ENCODE measurements at regions not wholly inside any gene's neighbourhood (a gene's known extent, or its start where the extent isn't known, plus 50 kb on each side); places are given as distances from the start of the nearest gene placed in this dataset.

DNA sequence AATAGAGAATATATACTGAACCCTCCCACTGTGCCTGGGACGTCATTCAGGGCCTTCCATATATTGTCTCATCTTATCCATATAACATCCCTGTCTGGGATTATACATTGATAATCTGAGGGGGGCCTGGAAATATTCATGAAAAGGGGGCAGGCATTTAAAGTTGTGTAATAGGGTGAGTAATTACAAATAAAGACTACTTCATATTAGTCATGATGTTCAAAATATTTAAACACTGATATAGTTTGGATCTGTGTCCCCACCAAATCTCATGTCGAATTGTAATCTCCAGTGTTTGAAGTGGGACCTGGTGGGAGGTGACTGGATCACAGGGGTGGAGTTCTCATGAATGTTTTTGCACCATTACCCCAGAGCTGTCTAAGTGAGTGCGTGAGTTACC lies 97.8 kb downstream of the AQP9 start:
- ChIA-PET CTCF (interaction anchor here (0.6 kb wide), 1 partner anchor 1277 kb away, joined by 3 read pairs; no protein-coding TSS in a partner anchor), POLR2A (no interaction called here)
- no peak for TF ChIP-seq CTCF (IDR thresholded peaks at IDR 0.05; ENCODE audit: insufficient read depth, low read depth, low read length)
- no peak for DNase-seq (ENCODE audit: low read depth)
- H3K4me3 ChIP-seq (ENCODE audit: low read depth, low read length), result no peak overlapping the region
- no peaks in the 10 kb centered on the region for H3K36me3 ChIP-seq (ENCODE audit: control insufficient read depth, insufficient read depth, low read length)
- peaks cover 8% of the 10 kb centered on the region for H3K27me3 ChIP-seq (ENCODE audit: control insufficient read depth, insufficient read depth, low read length)

- no peak for DNase-seq (ENCODE audit: low read depth)
- Histone ChIP-seq H3K36me3 (ENCODE audit: control insufficient read depth, insufficient read depth, low read length) (no peaks in the 10 kb centered on the region), H3K4me3 (ENCODE audit: low read depth, low read length) (no peak overlapping the region), H3K27me3 (ENCODE audit: control insufficient read depth, insufficient read depth, low read length) (peaks cover 7% of the 10 kb centered on the region)
- no peak for TF ChIP-seq CTCF (IDR thresholded peaks at IDR 0.05; ENCODE audit: insufficient read depth, low read depth, low read length)
- CTCF ChIA-PET, result interaction anchor here (0.9 to 1.2 kb wide), 2 partner anchors 9 to 12 kb away, joined by 3 to 4 read pairs; no protein-coding TSS in a partner anchor
- POLR2A ChIA-PET, result no interaction called here
Observed at GRCh38 chr15:58240191-58240932, 102.2 kb downstream of the AQP9 start.

DNA sequence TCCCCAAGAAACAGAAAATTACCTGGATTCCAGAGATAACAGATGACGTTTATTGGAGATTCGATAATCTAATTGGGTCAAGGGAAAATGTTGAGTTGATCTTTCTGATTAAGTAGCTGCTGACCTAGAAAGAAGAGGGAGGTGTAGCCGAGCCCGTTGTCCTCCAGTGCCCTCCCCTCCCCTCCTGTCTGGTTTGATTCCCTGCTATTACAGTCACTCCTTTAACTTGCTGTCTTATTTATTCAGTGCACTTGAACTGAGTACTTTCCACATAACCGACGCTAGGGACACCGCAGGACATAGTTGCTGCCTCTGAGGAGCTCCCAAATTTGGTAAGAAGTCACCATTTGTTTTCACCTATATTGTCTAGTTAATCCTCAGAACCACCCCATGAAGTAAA lies 103.7 kb downstream of the AQP9 start:
- Histone ChIP-seq H3K36me3 (ENCODE audit: control insufficient read depth, insufficient read depth, low read length) (no peaks in the 10 kb centered on the region), H3K4me3 (ENCODE audit: low read depth, low read length) (no peak overlapping the region), H3K27me3 (ENCODE audit: control insufficient read depth, insufficient read depth, low read length) (peaks cover 7% of the 10 kb centered on the region)
- ChIA-PET CTCF (interaction anchor here (0.9 to 1.3 kb wide), 4 partner anchors 10 to 509 kb away, joined by 3 to 5 read pairs (median 3); no protein-coding TSS in a partner anchor), POLR2A (no interaction called here)
- DNase-seq (ENCODE audit: low read depth), result no peak
- no peak for TF ChIP-seq CTCF (IDR thresholded peaks at IDR 0.05; ENCODE audit: insufficient read depth, low read depth, low read length)

GRCh38 chr15:58243070-58243469 lies 104.9 kb downstream of the AQP9 start:
- Histone ChIP-seq H3K36me3 (ENCODE audit: control insufficient read depth, insufficient read depth, low read length) (no peaks in the 10 kb centered on the region), H3K27me3 (ENCODE audit: control insufficient read depth, insufficient read depth, low read length) (peaks cover 7% of the 10 kb centered on the region), H3K4me3 (ENCODE audit: low read depth, low read length) (no peak overlapping the region)
- ChIA-PET POLR2A (no interaction called here), CTCF (no interaction called here)
- no peak for TF ChIP-seq CTCF (IDR thresholded peaks at IDR 0.05; ENCODE audit: insufficient read depth, low read depth, low read length)
- DNase-seq (ENCODE audit: low read depth), result no peak

DNA sequence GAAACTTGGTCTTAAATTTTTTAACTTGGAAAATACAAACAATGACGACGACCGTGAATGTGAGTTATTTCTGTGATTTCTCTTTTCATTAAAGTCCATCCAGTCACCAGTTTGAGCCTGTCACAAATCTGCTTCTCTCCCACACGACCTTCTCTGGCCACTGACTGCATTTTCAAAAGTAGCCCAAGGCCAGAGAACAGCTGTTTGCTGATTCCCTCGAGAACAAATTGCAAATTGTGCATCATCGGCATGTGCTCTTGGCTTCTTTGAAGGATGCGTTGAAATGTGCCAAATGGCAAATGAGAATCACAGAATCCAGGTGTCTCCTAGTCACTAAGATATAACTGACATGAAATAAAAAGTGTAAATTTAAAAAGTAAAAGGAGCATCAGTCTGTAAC lies 106.4 kb downstream of the AQP9 start:
- POLR2A ChIA-PET, result no interaction called here
- H3K27me3 ChIP-seq (ENCODE audit: control insufficient read depth, insufficient read depth, low read length), result peaks cover 7% of the 10 kb centered on the region
- TF ChIP-seq CTCF (IDR thresholded peaks at IDR 0.05; ENCODE audit: insufficient read depth, low read depth, low read length), result no peak
- CTCF ChIA-PET, result interaction anchor here (0.6 kb wide), 1 partner anchor 1260 kb away, joined by 3 read pairs; no protein-coding TSS in a partner anchor
- no peaks in the 10 kb centered on the region for H3K36me3 ChIP-seq (ENCODE audit: control insufficient read depth, insufficient read depth, low read length)
- no peak overlapping the region for H3K4me3 ChIP-seq (ENCODE audit: low read depth, low read length)
- no peak for DNase-seq (ENCODE audit: low read depth)

All from BJ (cell line).